Neural progenitor cell (in vitro differentiated cells): ENCODE measurements at regions not wholly inside any gene's neighbourhood (a gene's known extent, or its start where the extent isn't known, plus 50 kb on each side); places are given as distances from the start of the nearest gene placed in this dataset.

ENCODE experiments used
- DNase-seq: peaks from one replicate; pipeline ENCODE4 v3.0.0-alpha.2; 2016; ENCODE audit warnings: low spot score
- H2AFZ ChIP-seq: fragments of 200-600 bp; sonication (generic); replicated peaks from 2 replicates; pipeline ENCODE4 v1.6.1; 2016; ENCODE audit warnings: antibody characterized with exemption
- H3F3A ChIP-seq: fragments of 200-600 bp; sonication (generic); 2 replicates; pipeline ENCODE4 v1.6.1; 2016; ENCODE audit warnings: antibody characterized with exemption, low read depth
- H3K27ac ChIP-seq: fragments of 200-600 bp; sonication (generic); 2 replicates; pipeline ENCODE4 v1.5.1; 2016; ENCODE audit warnings: mild to moderate bottlenecking
- H3K27me3 ChIP-seq: fragments of 200-600 bp; sonication (generic); 2 replicates; pipeline ENCODE4 v1.6.1; 2016; ENCODE audit warnings: mild to moderate bottlenecking, moderate library complexity
- H3K36me3 ChIP-seq: fragments of 200-600 bp; sonication (generic); 2 replicates; pipeline ENCODE4 v1.5.1; 2016
- H3K4me1 ChIP-seq: fragments of 200-600 bp; sonication (generic); 2 replicates; pipeline ENCODE4 v1.6.1; 2016; ENCODE audit warnings: mixed run types
- H3K4me2 ChIP-seq: fragments of 200-600 bp; sonication (generic); 2 replicates; pipeline ENCODE4 v1.6.1; 2016
- H3K4me3 ChIP-seq: fragments of 200-600 bp; sonication (generic); 2 replicates; pipeline ENCODE4 v1.5.1; 2016
- H3K79me2 ChIP-seq: fragments of 200-600 bp; sonication (generic); 2 replicates; pipeline ENCODE4 v1.6.1; 2016; ENCODE audit warnings: low read depth
- H3K9ac ChIP-seq: fragments of 200-600 bp; sonication (generic); 2 replicates; pipeline ENCODE4 v1.6.1; 2016
- H3K9me3 ChIP-seq: fragments of 200-600 bp; sonication (generic); 2 replicates; pipeline ENCODE4 v1.5.1; 2016; ENCODE audit warnings: low read depth
- H4K20me1 ChIP-seq: fragments of 200-600 bp; sonication (generic); 2 replicates; pipeline ENCODE4 v1.6.1; 2016; ENCODE audit warnings: low read depth
- H3K27ac Mint-ChIP-seq: 3 replicates; pipeline ENCODE4 v1.8.0; 2021; ENCODE audit warnings: mixed read lengths
- H3K27me3 Mint-ChIP-seq: 2 replicates; pipeline ENCODE4 v1.8.0; 2022; ENCODE audit warnings: low read depth, mild to moderate bottlenecking, inconsistent platforms, moderate library complexity, mixed read lengths; ENCODE audit not compliant: insufficient read depth
- H3K36me3 Mint-ChIP-seq: 3 replicates; pipeline ENCODE4 v1.8.0; 2021; ENCODE audit warnings: mixed read lengths
- H3K4me1 Mint-ChIP-seq: 3 replicates; pipeline ENCODE4 v1.8.0; 2021; ENCODE audit warnings: mixed read lengths
- H3K4me3 Mint-ChIP-seq: 3 replicates; pipeline ENCODE4 v1.8.0; 2021; ENCODE audit warnings: mild to moderate bottlenecking, moderate library complexity, mixed read lengths
- H3K9me3 Mint-ChIP-seq: 3 replicates; pipeline ENCODE4 v1.8.0; 2020; ENCODE audit warnings: mixed read lengths
- CTCF ChIP-seq: fragments of 200-600 bp; sonication (generic); IDR thresholded peaks from 2 replicates; pipeline ENCODE4 v1.5.1; 2017; ENCODE audit warnings: antibody characterized with exemption, mild to moderate bottlenecking
- EZH2 ChIP-seq: fragments of 200-600 bp; sonication (generic); IDR thresholded peaks from 2 replicates; pipeline ENCODE4 v1.6.1; 2017; ENCODE audit warnings: antibody characterized with exemption, mild to moderate bottlenecking, moderate library complexity
- EZH2phosphoT487 ChIP-seq: fragments of 200-600 bp; sonication (generic); IDR thresholded peaks from 2 replicates; pipeline ENCODE4 v1.6.1; 2017; ENCODE audit warnings: antibody characterized with exemption

- Mint-ChIP-seq H3K27ac (no peak overlapping the region), H3K36me3 (no peaks in the 10 kb centered on the region), H3K4me3 (no peak overlapping the region), H3K27me3 (no peaks in the 10 kb centered on the region), H3K4me1 (no peaks in the 10 kb centered on the region), H3K9me3 (peaks cover 2% of the 10 kb centered on the region)
- Histone ChIP-seq H3K36me3 (no peaks in the 10 kb centered on the region), H4K20me1 (no peaks in the 10 kb centered on the region), H3K4me1 (no peaks in the 10 kb centered on the region), H3K9me3 (peaks cover 9% of the 10 kb centered on the region), H3K79me2 (no peaks in the 10 kb centered on the region), H3K4me3 (no peak overlapping the region), H3K27ac (no peak overlapping the region), H3K9ac (no peak overlapping the region), H3F3A (no peaks in the 10 kb centered on the region), H3K27me3 (no peaks in the 10 kb centered on the region), H3K4me2 (no peak overlapping the region), H2AFZ (no peak overlapping the region)
- TF ChIP-seq CTCF (no peak), EZH2 (no peak), EZH2phosphoT487 (no peak)
- no peak for DNase-seq
Measured at GRCh38 chr15:94561036-94561689, 329.8 kb downstream of the MCTP2 start.

GRCh38 chr15:94563456-94563855 is 332.1 kb downstream of the MCTP2 start:
- Histone ChIP-seq H4K20me1 (no peaks in the 10 kb centered on the region), H3K27me3 (no peaks in the 10 kb centered on the region), H2AFZ (no peak overlapping the region), H3K36me3 (no peaks in the 10 kb centered on the region), H3K27ac (no peak overlapping the region), H3K79me2 (no peaks in the 10 kb centered on the region), H3K4me1 (no peaks in the 10 kb centered on the region), H3K9me3 (peaks cover 9% of the 10 kb centered on the region), H3K4me3 (no peak overlapping the region), H3K9ac (no peak overlapping the region), H3K4me2 (no peak overlapping the region), H3F3A (no peaks in the 10 kb centered on the region)
- no peak for DNase-seq
- no peaks in the 10 kb centered on the region for H3K36me3 Mint-ChIP-seq
- peaks cover 2% of the 10 kb centered on the region for H3K9me3 Mint-ChIP-seq
- H3K27me3 Mint-ChIP-seq: no peaks in the 10 kb centered on the region
- no peak overlapping the region for H3K4me3 Mint-ChIP-seq
- TF ChIP-seq EZH2phosphoT487: no peak
- TF ChIP-seq EZH2: no peak
- no peak for TF ChIP-seq CTCF
- H3K4me1 Mint-ChIP-seq: no peaks in the 10 kb centered on the region
- no peak overlapping the region for H3K27ac Mint-ChIP-seq

- Histone ChIP-seq H3K27me3 (no peaks in the 10 kb centered on the region), H3K36me3 (no peaks in the 10 kb centered on the region), H3K79me2 (no peaks in the 10 kb centered on the region), H3K4me2 (no peak overlapping the region), H4K20me1 (no peaks in the 10 kb centered on the region), H3K9me3 (no peaks in the 10 kb centered on the region), H3K9ac (no peak overlapping the region), H3K4me1 (no peaks in the 10 kb centered on the region), H3K27ac (no peak overlapping the region), H3K4me3 (no peak overlapping the region), H3F3A (no peaks in the 10 kb centered on the region), H2AFZ (no peak overlapping the region)
- H3K9me3 Mint-ChIP-seq: no peaks in the 10 kb centered on the region
- peak; percentile 65 for DNase-seq
- H3K36me3 Mint-ChIP-seq: no peaks in the 10 kb centered on the region
- no peaks in the 10 kb centered on the region for H3K27me3 Mint-ChIP-seq
- peaks cover 3% of the 10 kb centered on the region for H3K4me1 Mint-ChIP-seq
- TF ChIP-seq CTCF: peak; percentile 77
- no peak for TF ChIP-seq EZH2
- no peak for TF ChIP-seq EZH2phosphoT487
- peak overlapping the region; percentile 59 for H3K27ac Mint-ChIP-seq
- H3K4me3 Mint-ChIP-seq: no peak overlapping the region
Measured at GRCh38 chr15:94576889-94577533, 345.6 kb downstream of the MCTP2 start.
